ENCODE measurements at regions not wholly inside any gene's neighbourhood (a gene's known extent, or its start where the extent isn't known, plus 50 kb on each side); places are given as distances from the start of the nearest gene placed in this dataset.

- TF ChIP-seq KLF11 (CRISPR knock-in tag; IDR thresholded peaks at IDR 0.05) (no peak), PPARG (CRISPR knock-in tag; conservative IDR thresholded peaks at IDR 0.05) (no peak), ZNF839 (CRISPR knock-in tag; IDR thresholded peaks at IDR 0.05; ENCODE audit: borderline replicate concordance) (no peak), ZNF441 (CRISPR knock-in tag; IDR thresholded peaks at IDR 0.05; ENCODE audit: borderline replicate concordance) (no peak), ZNF337 (CRISPR knock-in tag; IDR thresholded peaks at IDR 0.05; ENCODE audit: borderline replicate concordance, low read depth) (no peak), ZNF333 (CRISPR knock-in tag; IDR thresholded peaks at IDR 0.05; ENCODE audit: borderline replicate concordance) (no peak), ELF1 (CRISPR knock-in tag; IDR thresholded peaks at IDR 0.05) (no peak), EEA1 (CRISPR knock-in tag; IDR thresholded peaks at IDR 0.05; ENCODE audit: borderline replicate concordance) (no peak), ZBTB33 (CRISPR knock-in tag; IDR thresholded peaks at IDR 0.05) (no peak), ZKSCAN8 (CRISPR knock-in tag; IDR thresholded peaks at IDR 0.05; ENCODE audit: borderline replicate concordance) (no peak)
- ChIA-PET CTCF (ENCODE audit: low intra/inter-chr PET ratio, low total read pairs) (no interaction called here), POLR2A (no interaction called here)
- Histone ChIP-seq H3K27me3 (ENCODE audit: control insufficient read depth in 1 of 2, insufficient read depth in 2 of 2, low read length in 2 of 2) (peaks cover 12 to 93% of the 10 kb centered on the region in 2 experiments), H3K4me3 (replicated peaks in 1 of 3; ENCODE audit: insufficient read depth in 1 of 3, low read depth in 2 of 3, low read length in 3 of 3) (no peak overlapping the region), H2AFZ (ENCODE audit: low read length) (no peak overlapping the region), H3K79me2 (ENCODE audit: insufficient read depth, low read length) (no peaks in the 10 kb centered on the region), H3K4me1 (ENCODE audit: insufficient read depth, low read length) (peaks cover 11% of the 10 kb centered on the region; the same call in 1 of the 2 replicates), H3K36me3 (replicated peaks in 1 of 2; ENCODE audit: control insufficient read depth in 1 of 2, insufficient read depth in 2 of 2, low read length in 2 of 2) (no peaks in the 10 kb centered on the region), H3K9me3 (ENCODE audit: low read length) (no peaks in the 10 kb centered on the region), H3K9ac (ENCODE audit: insufficient read depth, low read depth, low read length) (no peak overlapping the region), H3K4me2 (ENCODE audit: low read depth, low read length) (no peak overlapping the region), H3K27ac (ENCODE audit: extremely low read length, insufficient read depth, low read length) (no peak overlapping the region), H4K20me1 (ENCODE audit: insufficient read depth, low read length) (no peaks in the 10 kb centered on the region)
- intact Hi-C loops (cut with micrococcal nuclease; ENCODE audit: unreplicated experiment): no loop called here
- FAIRE-seq (no peak), DNase-seq (ENCODE audit: low spot score) (no peak), ATAC-seq (no peak; the same call in 2 of the 3 replicates)
- no TSS peak for BruUV-seq (replicated peaks)
- WGBS (ENCODE audit: low lambda C conversion rate): 36% methylated on average over 11 of the region's 25 CpGs
- in situ Hi-C loops (cut with HindIII; ENCODE audit: extremely low pct_ligation_motif_present, low pct_unique_long_range_greater_than_20kb): no loop called here
Observed at GRCh38 chr7:155998766-155999630, 186.7 kb upstream of the SHH start.

All from HepG2 (cell line).